GM21367 (cell line): ENCODE measurements at regions not wholly inside any gene's neighbourhood (a gene's known extent, or its start where the extent isn't known, plus 50 kb on each side); places are given as distances from the start of the nearest gene placed in this dataset.
"Not testable (repeated sequence)": the region's sequence is repeated elsewhere in the genome, so short reads cannot be mapped to it uniquely, and the experiment has no call there.

Source experiments
- ATAC-seq: cut with Tn5 transposase; IDR thresholded peaks from one replicate; pipeline ENCODE4 v1.9.1; 2021; ENCODE audit not compliant: unreplicated experiment

GRCh38 chr7:79511056-79511455, 57.6 kb upstream of the MAGI2 start:
- not testable (repeated sequence) for ATAC-seq

- no peak for ATAC-seq
Measured at GRCh38 chr7:79507131-79507530, 53.7 kb upstream of the MAGI2 start.

GRCh38 chr7:79506481-79506880, 53.0 kb upstream of the MAGI2 start:
- ATAC-seq, result no peak

GRCh38 chr7:79504607-79505389, 51.3 kb upstream of the MAGI2 start:
- no peak for ATAC-seq
